MM.1S (cell line): ENCODE measurements at regions not wholly inside any gene's neighbourhood (a gene's known extent, or its start where the extent isn't known, plus 50 kb on each side); places are given as distances from the start of the nearest gene placed in this dataset.

Source experiments
- DNase-seq: peaks from one replicate; pipeline ENCODE4 v3.0.0-alpha.2; 2015
- H2AFZ ChIP-seq: fragments of 300-600 bp; sonication (generic); 2 replicates; pipeline ENCODE4 v1.6.0; 2016; ENCODE audit warnings: antibody characterized with exemption, low read length
- H3F3A ChIP-seq: fragments of 300-600 bp; sonication (generic); 2 replicates; pipeline ENCODE4 v1.6.1; 2016; ENCODE audit warnings: mild to moderate bottlenecking, antibody characterized with exemption, low read length, moderate library complexity, mixed read lengths; ENCODE audit not compliant: insufficient read depth
- H3K27ac ChIP-seq: fragments of 300-600 bp; sonication (generic); 2 replicates; pipeline ENCODE4 v1.5.1; 2016; ENCODE audit warnings: mild to moderate bottlenecking, low read length
- H3K27me3 ChIP-seq: fragments of 300-600 bp; sonication (generic); replicated peaks from 2 replicates; pipeline ENCODE4 v1.6.0; 2016; ENCODE audit warnings: low read length; ENCODE audit not compliant: insufficient read depth
- H3K36me3 ChIP-seq: fragments of 300-600 bp; sonication (generic); replicated peaks from 2 replicates; pipeline ENCODE4 v1.6.1; 2016; ENCODE audit warnings: mild to moderate bottlenecking, low read length, mixed read lengths; ENCODE audit not compliant: insufficient read depth
- H3K4me1 ChIP-seq: fragments of 300-600 bp; sonication (generic); 2 replicates; pipeline ENCODE4 v1.6.1; 2016; ENCODE audit warnings: low read length, mixed read lengths
- H3K4me2 ChIP-seq: fragments of 300-600 bp; sonication (generic); 2 replicates; pipeline ENCODE4 v1.6.0; 2016; ENCODE audit warnings: low read depth, low read length
- H3K4me3 ChIP-seq: fragments of 300-600 bp; sonication (generic); 2 replicates; pipeline ENCODE4 v1.5.1; 2016; ENCODE audit warnings: low read length, mixed read lengths
- H3K79me2 ChIP-seq: fragments of 300-600 bp; sonication (generic); 2 replicates; pipeline ENCODE4 v1.6.1; 2016; ENCODE audit warnings: mixed run types, low read length, mixed read lengths
- H3K9ac ChIP-seq: fragments of 300-600 bp; sonication (generic); 2 replicates; pipeline ENCODE4 v1.6.1; 2016; ENCODE audit warnings: low read length, mixed read lengths
- H3K9me2 ChIP-seq: fragments of 300-600 bp; sonication (generic); replicated peaks from 2 replicates; pipeline ENCODE4 v1.6.1; 2016; ENCODE audit warnings: mild to moderate bottlenecking, low read length, mixed read lengths; ENCODE audit not compliant: insufficient read depth
- H3K9me3 ChIP-seq: fragments of 300-600 bp; sonication (generic); replicated peaks from 2 replicates; pipeline ENCODE4 v1.6.1; 2016; ENCODE audit warnings: mild to moderate bottlenecking, low read length, mixed read lengths; ENCODE audit not compliant: insufficient read depth
- H4K20me1 ChIP-seq: fragments of 300-600 bp; sonication (generic); 2 replicates; pipeline ENCODE4 v1.6.1; 2016; ENCODE audit warnings: mild to moderate bottlenecking, low read length, moderate library complexity, mixed read lengths; ENCODE audit not compliant: insufficient read depth
- EZH2 ChIP-seq: fragments of 300-600 bp; sonication (generic); optimal IDR thresholded peaks from 2 replicates; pipeline ENCODE3; 2017; ENCODE audit warnings: low read depth, mild to moderate bottlenecking, antibody characterized with exemption, low read length, mixed read lengths
- EZH2phosphoT487 ChIP-seq: fragments of 300-600 bp; sonication (generic); IDR thresholded peaks from 2 replicates; pipeline ENCODE4 v1.6.1; 2018; ENCODE audit warnings: antibody characterized with exemption, low read length
- TF ChIP-seq, protein P1 (sequence below): fragments of 300-600 bp; sonication (generic); IDR thresholded peaks from 2 replicates; pipeline ENCODE4 v1.5.1; 2016; ENCODE audit warnings: antibody characterized with exemption, low read length, mixed read lengths

DNA sequence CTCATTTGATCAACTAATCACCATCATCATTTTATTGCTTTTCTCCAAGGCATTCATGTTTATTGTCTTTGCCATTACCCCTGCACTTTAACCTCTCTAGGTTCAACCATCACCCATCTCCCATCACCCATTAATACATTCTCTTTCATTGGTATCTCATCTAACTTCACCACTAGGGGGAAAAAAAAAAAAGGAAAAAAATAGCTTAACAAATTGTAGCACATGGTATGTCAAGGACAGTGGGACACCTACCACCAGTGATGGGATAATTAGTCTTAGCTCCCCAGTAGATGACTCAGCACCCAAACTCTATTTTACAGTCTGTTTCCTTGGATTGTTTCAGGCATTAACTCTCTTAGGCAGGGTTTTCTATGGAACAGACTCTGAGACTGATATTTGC, 1770.2 kb upstream of the MIR17HG start:
- Histone ChIP-seq H3K9me2 (no peaks in the 10 kb centered on the region), H3K79me2 (no peaks in the 10 kb centered on the region), H2AFZ (no peak overlapping the region), H3K27ac (no peak overlapping the region), H3K4me2 (no peak overlapping the region), H3K9me3 (no peaks in the 10 kb centered on the region), H3K9ac (no peak overlapping the region), H3K4me1 (no peaks in the 10 kb centered on the region), H3F3A (no peaks in the 10 kb centered on the region), H3K27me3 (no peaks in the 10 kb centered on the region), H3K4me3 (no peak overlapping the region), H3K36me3 (no peaks in the 10 kb centered on the region), H4K20me1 (no peaks in the 10 kb centered on the region)
- DNase-seq, result no peak
- TF ChIP-seq EZH2phosphoT487, result no peak
- no peak for TF ChIP-seq EZH2
- TF ChIP-seq, protein P1, sequence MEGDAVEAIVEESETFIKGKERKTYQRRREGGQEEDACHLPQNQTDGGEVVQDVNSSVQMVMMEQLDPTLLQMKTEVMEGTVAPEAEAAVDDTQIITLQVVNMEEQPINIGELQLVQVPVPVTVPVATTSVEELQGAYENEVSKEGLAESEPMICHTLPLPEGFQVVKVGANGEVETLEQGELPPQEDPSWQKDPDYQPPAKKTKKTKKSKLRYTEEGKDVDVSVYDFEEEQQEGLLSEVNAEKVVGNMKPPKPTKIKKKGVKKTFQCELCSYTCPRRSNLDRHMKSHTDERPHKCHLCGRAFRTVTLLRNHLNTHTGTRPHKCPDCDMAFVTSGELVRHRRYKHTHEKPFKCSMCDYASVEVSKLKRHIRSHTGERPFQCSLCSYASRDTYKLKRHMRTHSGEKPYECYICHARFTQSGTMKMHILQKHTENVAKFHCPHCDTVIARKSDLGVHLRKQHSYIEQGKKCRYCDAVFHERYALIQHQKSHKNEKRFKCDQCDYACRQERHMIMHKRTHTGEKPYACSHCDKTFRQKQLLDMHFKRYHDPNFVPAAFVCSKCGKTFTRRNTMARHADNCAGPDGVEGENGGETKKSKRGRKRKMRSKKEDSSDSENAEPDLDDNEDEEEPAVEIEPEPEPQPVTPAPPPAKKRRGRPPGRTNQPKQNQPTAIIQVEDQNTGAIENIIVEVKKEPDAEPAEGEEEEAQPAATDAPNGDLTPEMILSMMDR, result no peak

DNA sequence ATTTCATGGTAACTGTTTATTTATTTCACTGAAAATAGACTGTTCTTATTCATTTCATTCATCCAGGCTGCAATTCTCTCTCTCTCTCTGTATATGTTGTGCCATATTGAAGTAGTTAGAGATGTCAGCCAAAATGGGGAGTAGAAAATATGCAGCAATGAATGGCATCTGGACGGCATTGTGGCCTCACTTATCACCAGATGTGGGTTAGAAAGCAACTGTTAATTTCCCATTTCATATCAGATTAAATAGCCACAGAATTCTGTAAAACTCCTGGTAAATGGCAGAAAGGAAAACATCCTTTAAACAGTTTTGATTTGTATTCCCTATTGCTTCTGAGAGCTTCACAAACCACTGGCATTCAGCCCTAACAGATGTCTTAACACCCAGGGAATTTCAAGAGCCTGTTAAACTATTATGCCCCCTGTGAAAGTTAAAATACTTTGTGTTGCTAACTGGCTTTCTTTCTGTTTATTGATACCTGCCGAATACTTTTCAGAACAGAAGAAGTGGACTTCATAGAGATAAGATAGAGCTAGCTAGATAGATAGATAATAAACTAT, 1763.3 kb upstream of the MIR17HG start:
- H3K4me2 ChIP-seq, result no peak overlapping the region
- no peaks in the 10 kb centered on the region for H3K9me2 ChIP-seq
- H3K79me2 ChIP-seq, result no peaks in the 10 kb centered on the region
- no peak overlapping the region for H2AFZ ChIP-seq
- no peaks in the 10 kb centered on the region for H3K36me3 ChIP-seq
- TF ChIP-seq, protein P1, result no peak
- TF ChIP-seq EZH2, result no peak
- no peak for TF ChIP-seq EZH2phosphoT487
- no peaks in the 10 kb centered on the region for H4K20me1 ChIP-seq
- H3K9ac ChIP-seq, result no peak overlapping the region
- no peak for DNase-seq
- H3K27me3 ChIP-seq, result no peaks in the 10 kb centered on the region
- no peak overlapping the region for H3K27ac ChIP-seq
- H3F3A ChIP-seq, result no peaks in the 10 kb centered on the region
- H3K9me3 ChIP-seq, result no peaks in the 10 kb centered on the region
- H3K4me3 ChIP-seq, result no peak overlapping the region
- H3K4me1 ChIP-seq, result no peaks in the 10 kb centered on the region

DNA sequence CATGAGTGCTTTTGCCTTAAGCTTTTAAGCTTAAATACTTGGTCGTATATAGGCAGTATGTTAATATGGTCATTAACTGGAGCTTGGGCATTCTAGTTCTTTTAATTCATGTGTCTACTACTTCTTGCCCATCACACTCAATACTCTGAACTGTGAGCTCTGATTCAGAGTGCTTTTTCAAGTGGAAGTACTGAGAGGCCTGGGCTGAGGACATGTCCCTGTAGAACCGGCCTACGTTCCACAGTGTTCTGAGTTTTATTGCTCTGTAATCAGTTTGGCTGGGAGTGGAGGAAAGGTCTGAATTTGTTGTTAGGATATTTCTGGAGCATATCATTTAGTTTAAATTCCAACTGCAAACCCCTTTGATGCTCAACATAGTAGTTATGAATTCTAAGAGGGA, 1744.8 kb upstream of the MIR17HG start:
- DNase-seq, result no peak
- Histone ChIP-seq H3K27ac (no peak overlapping the region), H3K9me3 (no peaks in the 10 kb centered on the region), H3K4me1 (no peaks in the 10 kb centered on the region), H2AFZ (no peak overlapping the region), H3K36me3 (no peaks in the 10 kb centered on the region), H4K20me1 (no peaks in the 10 kb centered on the region), H3K4me2 (no peak overlapping the region), H3K27me3 (no peaks in the 10 kb centered on the region), H3K79me2 (no peaks in the 10 kb centered on the region), H3K9me2 (no peaks in the 10 kb centered on the region), H3K4me3 (no peak overlapping the region), H3F3A (no peaks in the 10 kb centered on the region), H3K9ac (no peak overlapping the region)
- no peak for TF ChIP-seq EZH2
- no peak for TF ChIP-seq EZH2phosphoT487
- TF ChIP-seq, protein P1, result no peak
